ENCODE measurements at regions not wholly inside any gene's neighbourhood (a gene's known extent, or its start where the extent isn't known, plus 50 kb on each side); places are given as distances from the start of the nearest gene placed in this dataset.

DNA sequence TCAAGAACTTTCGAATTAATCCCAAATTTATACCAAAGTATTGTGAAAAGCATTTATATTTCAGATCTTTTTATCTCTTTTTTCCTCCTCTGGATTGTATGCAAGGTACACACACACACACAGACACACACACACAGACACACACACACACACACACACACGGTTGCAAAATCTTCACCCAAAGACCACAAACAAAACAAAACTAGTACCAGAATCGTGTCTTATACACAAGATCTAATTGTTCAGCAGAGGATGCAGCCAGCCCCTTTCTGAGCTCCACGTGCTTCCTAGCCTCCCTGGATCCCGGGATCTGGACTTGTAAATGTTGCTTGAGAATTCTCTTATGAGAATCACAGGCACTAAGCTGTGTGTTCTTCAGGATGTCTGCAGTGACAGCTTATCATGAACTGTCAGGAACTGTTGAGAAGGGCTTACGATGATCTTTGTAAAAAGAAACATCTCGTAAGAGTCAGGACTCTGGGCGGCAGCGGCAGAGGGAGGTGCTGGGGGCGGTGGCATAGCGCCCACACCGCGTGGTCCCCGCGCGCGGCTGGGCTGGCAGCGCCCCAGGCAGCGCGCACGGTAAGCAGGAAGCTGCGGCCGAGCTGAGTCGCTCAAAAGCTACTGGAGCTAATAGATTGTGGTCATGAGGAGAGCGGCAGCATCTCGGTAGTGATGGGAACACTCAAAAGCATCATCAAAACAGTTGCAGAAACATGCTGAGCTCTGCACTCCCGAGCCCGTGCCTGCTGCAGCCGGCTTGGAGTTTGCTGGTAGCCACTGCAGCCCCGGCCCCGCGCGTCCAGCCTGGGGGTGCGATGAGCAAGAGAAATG lies 277.6 kb downstream of the GATA3 start:
- TF ChIP-seq POLR2A (IDR thresholded peaks at IDR 0.05; ENCODE audit: low read depth, low read length) (no peak), CTCF (conservative IDR thresholded peaks at IDR 0.05; ENCODE audit: low read depth, low read length) (no peak), MXI1 (IDR thresholded peaks at IDR 0.05; ENCODE audit: borderline replicate concordance, low read depth, low read length) (no peak), ELK1 (IDR thresholded peaks at IDR 0.05; ENCODE audit: borderline replicate concordance, low read depth, low read length) (no peak)

All from IMR-90 (cell line).